HCT116 (cell line): ENCODE measurements at regions not wholly inside any gene's neighbourhood (a gene's known extent, or its start where the extent isn't known, plus 50 kb on each side); places are given as distances from the start of the nearest gene placed in this dataset.

Source experiments
- ATAC-seq: fragments of 200-7000 bp; cut with Tn5 transposase; 2 replicates; pipeline ENCODE4 v1.9.1; 2020; ENCODE audit warnings: mild to moderate bottlenecking, moderate library complexity
- BruUV-seq: library from RNA; stranded (reverse); fragments of 400-500 nt; replicated peaks from 2 replicates; lab custom pipeline; 2021; lab: Mats Ljungman, UMichigan
- CTCF ChIA-PET: fragments of 300-600 bp; sonication (Branson Sonifier 250); formaldehyde crosslinking; loops from one replicate; lab custom pipeline; 2021; ENCODE audit warnings: antibody characterized with exemption; lab: Charles Lee
- POLR2A ChIA-PET: fragments of 300-600, 350-600 bp; sonication (Branson Sonifier 250); formaldehyde crosslinking; loops from one replicate; lab custom pipeline; 2021; ENCODE audit warnings: antibody characterized with exemption; lab: Charles Lee
- RAD21 ChIA-PET, 2 experiments: fragments of 300-600 bp; sonication (Branson Sonifier 250); formaldehyde crosslinking; loops; one replicate each; lab custom pipeline; 2023; ENCODE audit warnings: low total read pairs in 2 of 2; ENCODE audit not compliant: uncharacterized antibody in 2 of 2, unreplicated experiment in 2 of 2, low non-redundant PET in 1 of 2; lab: Charles Lee
- DNase-seq: peaks from one replicate; pipeline ENCODE4 v3.0.0-alpha.2; 2010; ENCODE audit warnings: low read depth, low spot score
- H2AFZ ChIP-seq: fragments of 200-600 bp; shearing (Covaris generic), sonication (generic); 2 replicates; pipeline ENCODE4 v1.6.1; 2017; ENCODE audit warnings: low read depth, mixed run types, mixed read lengths, antibody characterized with exemption, low read length; ENCODE audit not compliant: poor library complexity, severe bottlenecking
- H3K27ac ChIP-seq: 2 replicates; pipeline ENCODE4 v1.5.1; 2012; ENCODE audit warnings: low read depth, low read length
- H3K27me3 ChIP-seq: fragments of 200-600 bp; sonication (generic); 2 replicates; pipeline ENCODE4 v1.6.1; 2016; ENCODE audit warnings: mixed run types, low read length, mixed read lengths; ENCODE audit not compliant: insufficient read depth
- H3K36me3 ChIP-seq, 2 experiments: fragments of 200-500 bp in 1 of 2; fragments of 200-600 bp in 1 of 2; sonication (Bioruptor generic) in 1 of 2; sonication (generic) in 1 of 2; 2 replicates each; pipeline versions ENCODE4 v1.5.1 to v1.6.1; 2014 to 2016; ENCODE audit warnings: low read length in 2 of 2, inconsistent platforms in 1 of 2, mixed read lengths in 1 of 2, mixed run types in 1 of 2; ENCODE audit not compliant: insufficient read depth in 2 of 2, control insufficient read depth in 1 of 2
- H3K4me1 ChIP-seq, 2 experiments: fragments of 200-600 bp in 1 of 2; sonication (generic) in 1 of 2; 2 replicates each; pipeline versions ENCODE4 v1.5.1 to v1.6.1; 2012 to 2017; ENCODE audit warnings: low read length in 2 of 2, inconsistent platforms in 1 of 2, mild to moderate bottlenecking in 1 of 2, mixed read lengths in 1 of 2, mixed run types in 1 of 2, moderate library complexity in 1 of 2; ENCODE audit not compliant: insufficient read depth in 2 of 2, control insufficient read depth in 1 of 2
- H3K4me2 ChIP-seq: fragments of 200-600 bp; sonication (generic); 2 replicates; pipeline ENCODE4 v1.6.1; 2017; ENCODE audit warnings: mixed run types, low read length, mixed read lengths
- H3K4me3 ChIP-seq, 2 experiments: fragments of 200-600 bp in 1 of 2; sonication (generic) in 1 of 2; replicated peaks in 1 of 2; 2 replicates each; pipeline ENCODE4 v1.5.1; 2011 to 2016; ENCODE audit warnings: low read length in 2 of 2, control low read depth in 1 of 2, low read depth in 1 of 2, mild to moderate bottlenecking in 1 of 2, mixed read lengths in 1 of 2, mixed run types in 1 of 2
- H3K79me2 ChIP-seq: fragments of 200-600 bp; sonication (generic); 2 replicates; pipeline ENCODE4 v1.6.1; 2017; ENCODE audit warnings: mild to moderate bottlenecking, mixed run types, low read length, moderate library complexity, mixed read lengths; ENCODE audit not compliant: insufficient read depth
- H3K9ac ChIP-seq: fragments of 200-600 bp; sonication (generic); 2 replicates; pipeline ENCODE4 v1.6.1; 2016; ENCODE audit warnings: low read length, mixed read lengths
- H3K9me2 ChIP-seq: fragments of 200-600 bp; sonication (generic), shearing (Covaris generic); 2 replicates; pipeline ENCODE4 v1.6.1; 2017; ENCODE audit warnings: mixed run types, mild to moderate bottlenecking, moderate library complexity; ENCODE audit not compliant: insufficient read depth
- H3K9me3 ChIP-seq, 2 experiments: fragments of 200-500 bp in 1 of 2; fragments of 200-600 bp in 1 of 2; sonication (Bioruptor generic) in 1 of 2; sonication (generic) in 1 of 2; 2 replicates each; pipeline ENCODE4 v1.6.1; 2014 to 2017; ENCODE audit warnings: low read length in 2 of 2, mixed read lengths in 2 of 2, inconsistent platforms in 1 of 2, low read depth in 1 of 2, mild to moderate bottlenecking in 1 of 2, mixed run types in 1 of 2, moderate library complexity in 1 of 2; ENCODE audit not compliant: control insufficient read depth in 1 of 2, insufficient read depth in 1 of 2
- H4K20me1 ChIP-seq: fragments of 200-600 bp; sonication (generic), shearing (Covaris generic); 2 replicates; pipeline ENCODE4 v1.6.1; 2017; ENCODE audit warnings: mixed run types, mild to moderate bottlenecking, moderate library complexity; ENCODE audit not compliant: insufficient read depth
- CTCF ChIP-seq, 3 experiments: fragments of 200-600 bp in 1 of 3; sonication (generic) in 1 of 3; IDR thresholded peaks in 2 of 3; conservative IDR thresholded peaks in 1 of 3; 2 replicates each; pipeline ENCODE4 v1.5.1; 2012 to 2017; ENCODE audit warnings: low read depth in 2 of 3, low read length in 2 of 3, antibody characterized with exemption in 1 of 3, borderline replicate concordance in 1 of 3, control low read depth in 1 of 3, mild to moderate bottlenecking in 1 of 3, mixed read lengths in 1 of 3, mixed run types in 1 of 3, moderate library complexity in 1 of 3; ENCODE audit not compliant: insufficient read depth in 1 of 3
- EGR1 ChIP-seq: IDR thresholded peaks from 2 replicates; pipeline ENCODE4 v1.6.1; 2012; ENCODE audit warnings: low read depth
- MAX ChIP-seq: IDR thresholded peaks from 2 replicates; pipeline ENCODE4 v1.6.1; 2012
- TCF7L2 ChIP-seq: IDR thresholded peaks from 2 replicates; pipeline ENCODE4 v1.7.0; 2011; ENCODE audit warnings: borderline replicate concordance, inconsistent platforms; ENCODE audit not compliant: insufficient read depth, insufficient read length; ENCODE audit errors: extremely low read depth
- ZBTB33 ChIP-seq: IDR thresholded peaks from 2 replicates; pipeline ENCODE4 v1.6.1; 2011; ENCODE audit warnings: mild to moderate bottlenecking, low read length, moderate library complexity; ENCODE audit not compliant: insufficient replicate concordance; ENCODE audit errors: extremely low read depth
- intact Hi-C: fragments of 100-400 bp; cut with micrococcal nuclease; formaldehyde crosslinking; loops from 2 replicates; pipeline ENCODE4 v1.10.0; 2022

DNA sequence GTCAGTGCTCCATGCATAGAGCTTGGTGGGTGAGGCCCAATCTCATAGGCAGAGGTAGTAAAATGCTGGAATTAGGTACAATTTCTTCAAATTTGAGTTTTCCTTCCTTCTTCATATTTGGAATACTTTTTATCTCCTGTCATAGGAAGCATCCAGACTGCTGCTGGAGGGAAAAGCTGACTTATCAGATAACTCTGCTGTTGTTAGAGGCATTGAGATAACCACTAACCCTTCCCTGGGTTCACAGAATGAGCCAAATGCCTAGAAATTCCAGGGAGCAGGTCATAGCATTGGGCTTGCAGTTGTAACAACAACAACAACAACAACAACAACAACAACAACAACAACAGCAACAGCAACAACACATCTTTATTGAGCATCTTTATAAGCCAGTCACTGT is 332.7 kb downstream of the PDCD6IP start:
- ATAC-seq (no peak), DNase-seq (no peak)
- TF ChIP-seq TCF7L2 (no peak), MAX (no peak), EGR1 (no peak), ZBTB33 (no peak)
- Histone ChIP-seq H3K9me3 (no peaks in the 10 kb centered on the region), H3K4me3 (no peak overlapping the region), H3K9me2 (no peaks in the 10 kb centered on the region), H3K79me2 (no peaks in the 10 kb centered on the region), H3K36me3 (no peaks in the 10 kb centered on the region), H2AFZ (no peak overlapping the region), H4K20me1 (no peaks in the 10 kb centered on the region), H3K27ac (no peak overlapping the region), H3K9ac (no peak overlapping the region), H3K4me1 (no peaks in the 10 kb centered on the region), H3K27me3 (no peaks in the 10 kb centered on the region), H3K4me2 (no peak overlapping the region)
- POLR2A ChIA-PET: no interaction called here
- RAD21 ChIA-PET: no interaction called here
- CTCF ChIA-PET: no interaction called here
- intact Hi-C loops: no loop called here
- no TSS peak for BruUV-seq

DNA sequence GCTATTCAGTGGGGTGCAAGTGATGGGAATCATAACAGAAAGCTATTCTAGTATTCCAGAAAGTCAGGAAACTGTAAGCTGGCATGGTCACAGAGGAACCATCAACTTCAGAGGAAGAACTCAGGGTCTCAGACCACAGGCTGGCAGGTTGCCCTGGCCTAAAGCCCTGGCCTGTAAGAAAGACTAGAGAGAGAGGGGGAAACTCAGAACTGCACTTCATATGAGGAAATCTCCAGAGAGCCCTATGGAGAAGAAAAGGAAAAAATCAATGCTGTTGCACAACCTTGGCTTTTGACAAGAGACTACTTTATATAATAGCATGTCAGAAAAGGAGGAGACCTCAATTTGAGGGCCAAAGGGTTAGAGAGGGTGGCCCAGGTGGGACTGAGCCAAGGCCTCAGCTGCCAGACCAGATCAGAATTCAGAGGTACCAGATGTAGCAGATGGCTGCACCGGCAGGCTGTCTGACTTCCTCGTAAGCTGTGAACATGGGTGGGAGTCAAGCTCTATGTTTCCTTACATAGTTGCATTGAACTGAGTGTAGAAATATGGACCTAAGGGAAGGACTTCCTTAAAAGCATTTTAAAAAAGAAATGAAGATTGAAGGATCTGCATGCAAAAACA is 333.8 kb downstream of the PDCD6IP start:
- ChIA-PET RAD21 (no interaction called here), POLR2A (no interaction called here), CTCF (no interaction called here)
- Histone ChIP-seq H3K9me3 (no peaks in the 10 kb centered on the region), H3K4me1 (no peaks in the 10 kb centered on the region), H4K20me1 (no peaks in the 10 kb centered on the region), H3K27ac (no peak overlapping the region), H3K36me3 (no peaks in the 10 kb centered on the region), H3K9ac (no peak overlapping the region), H3K9me2 (no peaks in the 10 kb centered on the region), H3K79me2 (no peaks in the 10 kb centered on the region), H3K27me3 (no peaks in the 10 kb centered on the region), H3K4me3 (no peak overlapping the region), H3K4me2 (no peak overlapping the region), H2AFZ (no peak overlapping the region)
- no TSS peak for BruUV-seq
- DNase-seq (no peak), ATAC-seq (no peak)
- no peak for TF ChIP-seq CTCF (IDR thresholded peaks at IDR 0.05 in 2 of 3, conservative IDR thresholded peaks at IDR 0.05 in 1 of 3; ENCODE audit: borderline replicate concordance in 1 of 3, insufficient read depth in 1 of 3, low read depth in 2 of 3, low read length in 2 of 3)
- intact Hi-C loops: no loop called here
